Hematopoietic multipotent progenitor cell treated with erythropoietin and hydrocortisone succinate and interleukin-3 and kit ligand, for 15 days (in vitro differentiated cells): ENCODE measurements at regions not wholly inside any gene's neighbourhood (a gene's known extent, or its start where the extent isn't known, plus 50 kb on each side); places are given as distances from the start of the nearest gene placed in this dataset.

Experiments
- DNase-seq: peaks from one replicate; pipeline ENCODE4 v3.0.0-alpha.2; 2015; ENCODE audit warnings: low spot score

- no peak for DNase-seq
These were observed 193.9 kb downstream of the FIGN start for GRCh38 chr2:163541943-163542342.

GRCh38 chr2:163541495-163541894, 194.3 kb downstream of the FIGN start:
- no peak for DNase-seq

- DNase-seq: no peak
These were observed 207.1 kb downstream of the FIGN start for GRCh38 chr2:163528640-163529217.

DNA sequence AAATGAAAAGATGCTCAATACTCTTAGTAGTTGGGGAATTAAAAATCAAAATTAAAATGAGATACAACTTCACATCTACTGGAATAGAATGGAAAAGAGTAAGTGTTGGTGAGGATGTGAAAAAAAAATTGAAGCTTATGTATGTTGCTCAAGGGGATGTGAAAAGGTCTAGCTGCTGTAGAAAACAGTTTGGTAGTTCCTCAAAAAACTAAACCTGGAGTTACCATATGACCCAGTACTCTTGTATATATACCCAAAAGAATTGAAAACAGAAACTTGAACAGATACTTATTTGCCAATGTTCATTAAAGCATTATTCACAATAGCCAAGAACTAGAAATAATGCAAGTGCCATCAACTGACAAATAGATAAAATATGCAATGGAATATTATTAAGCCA, 208.4 kb downstream of the FIGN start:
- DNase-seq: no peak

DNA sequence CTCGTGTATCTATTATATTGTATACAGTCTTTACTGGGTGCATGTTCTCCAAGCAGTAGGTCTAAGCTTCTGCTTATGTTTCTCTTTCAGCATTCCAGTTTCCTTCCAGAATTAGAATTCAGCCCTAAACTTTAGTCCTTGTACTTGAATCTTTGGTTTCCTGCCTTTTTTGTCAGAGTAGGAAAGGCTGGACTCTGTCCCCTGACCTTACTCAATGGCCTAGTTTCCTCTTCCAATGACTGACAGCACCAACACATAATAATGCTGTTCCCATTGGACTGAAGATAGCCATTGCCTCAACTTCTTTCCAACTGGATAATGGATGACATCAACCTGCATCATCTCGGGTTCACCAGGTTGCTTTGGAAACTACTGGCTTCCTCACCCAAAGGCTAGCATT, 217.0 kb downstream of the FIGN start:
- DNase-seq: no peak

DNA sequence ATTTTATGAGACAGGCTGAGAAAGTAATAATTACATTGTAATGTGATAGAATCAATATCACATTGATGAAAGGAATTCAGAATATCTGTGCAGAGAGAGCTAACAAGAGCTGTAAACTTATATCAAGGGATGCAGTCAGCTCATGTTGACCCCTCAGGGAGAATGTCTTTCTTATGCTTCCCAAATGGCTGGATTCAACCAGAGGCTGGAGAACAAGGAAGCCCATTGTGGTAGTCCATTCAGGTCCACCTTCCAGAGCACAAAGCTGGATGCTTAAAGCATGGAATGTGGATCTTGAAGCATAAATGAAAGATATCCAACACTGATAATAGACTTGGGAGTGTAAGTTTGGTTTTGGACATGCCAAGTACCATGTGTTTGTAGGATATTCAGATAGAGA, 220.0 kb downstream of the FIGN start:
- no peak for DNase-seq

- DNase-seq: no peak
These were observed 230.5 kb downstream of the FIGN start for GRCh38 chr2:163505281-163505680.

GRCh38 chr2:163493359-163494298, 242.2 kb downstream of the FIGN start:
- DNase-seq: no peak

DNA sequence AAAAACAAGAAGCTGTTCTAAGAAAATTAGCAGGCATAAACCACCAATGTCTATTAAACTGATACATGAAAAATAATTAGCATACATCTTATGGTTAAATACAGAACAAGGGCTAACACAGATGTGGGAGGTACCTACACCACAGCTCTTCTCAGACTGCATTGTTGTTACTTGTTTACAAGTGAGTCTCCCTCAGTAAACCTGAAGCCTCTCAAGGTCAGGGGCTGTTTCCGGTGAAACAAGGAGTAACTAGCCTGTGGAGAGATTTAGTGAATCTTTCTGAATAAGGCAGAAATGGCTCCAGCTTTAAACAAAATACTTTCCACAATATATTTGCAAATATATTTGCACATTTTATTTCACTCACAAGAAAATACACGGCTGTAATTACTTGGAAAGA, 244.0 kb downstream of the FIGN start:
- no peak for DNase-seq

- DNase-seq: no peak
These were observed 245.5 kb downstream of the FIGN start for GRCh38 chr2:163490281-163490680.

DNA sequence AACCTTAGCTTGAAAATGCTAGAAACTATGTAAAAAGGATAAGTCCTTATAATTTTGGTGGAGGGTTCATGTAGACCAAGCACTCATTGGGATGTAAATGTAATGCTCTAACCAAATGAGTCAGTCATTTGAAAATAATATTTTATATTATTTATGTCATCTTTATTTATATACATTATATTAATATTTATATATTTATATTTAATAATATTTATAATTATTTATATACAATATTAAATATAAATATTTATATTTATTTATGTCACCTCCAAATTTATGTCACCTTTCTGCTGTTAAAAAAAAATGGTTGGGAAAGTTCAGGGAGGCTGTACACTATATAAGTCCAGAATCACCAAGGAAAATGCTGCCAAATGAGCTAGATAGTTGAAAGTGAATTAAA, 254.3 kb downstream of the FIGN start:
- DNase-seq: no peak

DNA sequence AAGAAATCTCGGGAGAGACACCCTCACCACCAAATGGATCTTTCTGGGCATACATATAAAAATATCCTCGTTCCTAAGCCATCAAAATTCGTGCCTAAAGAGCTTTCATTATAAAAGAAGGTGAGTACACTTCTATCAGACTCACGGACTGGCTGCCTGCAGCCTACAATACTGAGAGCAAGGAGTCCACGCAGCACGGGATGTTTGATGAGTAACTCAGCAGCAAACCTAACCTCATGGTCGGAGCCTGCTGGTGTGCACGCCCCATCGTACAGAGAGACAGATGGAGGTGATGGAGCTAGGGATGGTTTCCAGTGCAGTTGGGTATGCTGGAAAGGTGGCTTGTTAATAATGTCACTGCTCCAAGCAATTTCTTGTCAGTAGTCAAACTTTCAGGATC, 256.2 kb downstream of the FIGN start:
- no peak for DNase-seq

DNA sequence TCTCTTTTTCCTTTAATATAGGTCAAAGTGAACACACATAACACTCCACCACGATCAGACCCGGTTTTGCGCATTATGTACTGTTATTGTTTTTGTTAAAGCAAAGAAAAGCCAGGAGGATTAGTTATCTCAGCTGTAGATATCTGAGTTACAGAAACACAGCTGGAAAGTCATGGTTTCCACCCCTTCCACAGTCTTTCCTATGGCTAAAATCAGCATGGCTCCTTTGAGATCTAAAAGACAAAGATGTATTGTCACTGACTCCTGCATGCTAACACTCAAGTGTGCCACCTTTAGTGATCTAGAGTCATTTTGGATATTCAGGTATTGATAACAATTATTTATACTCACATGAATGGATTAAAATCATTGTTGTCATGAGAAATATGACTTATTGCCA, 260.0 kb downstream of the FIGN start:
- DNase-seq: no peak

GRCh38 chr2:163474889-163475288, 260.9 kb downstream of the FIGN start:
- DNase-seq: no peak

DNA sequence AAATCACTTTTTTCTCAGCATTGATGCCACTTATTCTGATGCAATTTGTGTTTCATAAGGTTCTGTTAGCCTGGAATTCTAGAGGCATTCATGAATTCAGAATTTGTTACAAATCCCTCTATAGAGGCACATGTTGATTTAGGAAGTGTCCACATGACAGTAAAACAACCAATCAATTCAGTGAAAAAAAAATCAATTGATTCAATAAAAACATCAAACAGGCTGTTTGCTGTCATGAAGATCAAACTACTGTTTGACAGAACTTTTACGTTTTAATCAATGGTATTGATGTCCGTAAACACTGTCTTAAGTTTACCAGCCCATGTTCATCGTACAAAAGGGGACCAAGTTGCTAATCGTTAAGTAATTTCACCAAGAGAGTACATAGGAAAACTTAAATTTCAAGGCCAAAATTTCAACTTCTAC, 261.5 kb downstream of the FIGN start:
- DNase-seq: no peak

GRCh38 chr2:163471947-163472346, 263.9 kb downstream of the FIGN start:
- no peak for DNase-seq

DNA sequence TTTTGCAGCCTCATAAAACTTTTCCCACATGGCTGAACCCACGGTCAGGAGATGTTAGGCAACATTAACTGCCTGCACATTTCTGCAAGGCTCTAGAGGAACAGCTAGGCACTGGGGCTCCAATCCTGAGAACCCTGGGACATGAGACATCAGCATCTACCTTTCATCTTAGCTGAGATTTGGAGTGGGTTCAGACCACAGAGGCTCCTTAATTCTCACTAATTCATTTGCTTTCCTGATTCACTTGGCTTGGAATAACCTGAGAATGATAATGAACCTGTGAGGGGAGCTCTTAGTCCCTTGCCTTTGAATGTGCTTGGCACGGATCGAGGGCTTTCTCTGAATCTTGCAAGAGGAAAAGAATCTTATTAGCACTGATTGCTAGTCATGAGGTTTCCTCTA, 266.2 kb downstream of the FIGN start:
- DNase-seq: no peak

DNA sequence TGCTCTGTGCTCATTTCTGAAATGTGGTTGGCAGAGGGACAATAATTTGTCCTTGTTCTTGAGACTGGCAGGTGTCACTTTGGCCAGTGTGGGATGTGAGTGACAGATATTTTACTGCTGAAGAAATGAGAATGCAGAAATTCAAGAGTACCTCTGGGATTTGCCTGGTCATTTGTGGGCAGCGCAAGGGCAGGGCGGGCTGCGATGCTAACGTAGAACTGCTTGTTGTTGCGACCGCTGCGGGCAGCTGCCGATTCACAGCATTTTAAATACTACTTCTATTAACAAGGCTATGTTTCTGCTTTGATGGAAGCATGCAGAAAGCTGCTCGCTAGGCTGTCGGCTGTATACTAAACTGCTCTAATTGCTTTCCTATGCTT, 268.6 kb downstream of the FIGN start:
- no peak for DNase-seq

GRCh38 chr2:163466331-163467250, 269.2 kb downstream of the FIGN start:
- DNase-seq: no peak

- no peak for DNase-seq
These were observed 270.4 kb downstream of the FIGN start for GRCh38 chr2:163465440-163465839.

DNA sequence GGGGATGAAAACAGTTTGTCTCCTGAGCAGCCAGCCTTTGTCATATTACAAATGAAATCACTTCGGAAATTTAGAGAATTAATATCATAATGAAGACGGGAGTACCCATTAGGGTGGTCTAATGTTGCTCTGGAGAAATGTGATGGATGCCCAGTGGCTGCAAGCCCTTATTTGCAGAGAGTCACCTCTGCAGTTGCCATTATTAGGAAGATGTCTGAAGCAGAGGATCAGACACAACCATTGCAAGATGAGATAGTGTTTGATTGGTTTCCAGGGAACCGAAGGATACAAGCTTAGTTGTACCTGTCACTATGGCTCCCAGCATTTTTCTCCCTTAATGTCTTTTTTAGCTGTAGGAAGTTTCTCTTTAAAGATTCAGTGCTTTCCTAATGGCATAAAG, 272.4 kb downstream of the FIGN start:
- DNase-seq: no peak

DNA sequence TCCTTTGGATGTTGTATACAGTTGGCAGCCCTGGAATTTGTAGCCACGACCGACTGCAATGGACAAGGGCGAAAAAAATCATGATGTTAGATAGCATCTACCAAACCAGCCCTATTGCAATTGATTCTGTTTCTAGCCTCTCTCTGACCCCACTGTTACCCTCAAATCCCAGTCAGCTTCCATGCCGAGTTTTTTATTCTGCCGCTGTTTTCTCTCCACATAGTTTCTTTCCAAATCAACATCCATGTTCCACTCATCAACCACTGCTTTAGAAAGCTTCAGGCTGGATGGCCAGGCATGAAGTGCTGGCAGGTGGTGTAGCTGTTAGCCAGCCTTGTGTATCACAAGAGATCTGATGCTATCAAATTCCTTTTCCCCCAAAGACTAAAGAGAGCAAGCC, 272.8 kb downstream of the FIGN start:
- no peak for DNase-seq

DNA sequence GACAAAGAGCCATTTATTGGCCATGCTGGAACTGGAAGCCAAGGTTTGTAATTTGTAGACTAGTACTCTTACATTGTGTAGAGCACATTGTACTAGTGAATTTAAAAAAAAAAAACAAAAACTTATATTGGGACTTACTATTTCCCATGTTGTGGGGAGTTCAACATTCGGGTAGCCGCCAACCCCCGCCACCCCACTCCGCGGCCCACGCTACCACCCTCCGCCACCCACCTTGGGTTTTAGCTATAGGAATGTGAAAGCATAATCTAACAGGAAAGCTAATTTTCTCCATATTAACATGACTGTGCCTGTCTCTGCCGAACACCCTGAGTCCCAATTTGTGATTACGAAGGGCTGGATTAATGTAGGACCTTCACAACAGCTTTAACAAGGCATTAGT, 275.8 kb downstream of the FIGN start:
- no peak for DNase-seq
